H9 (cell line): ENCODE measurements at regions not wholly inside any gene's neighbourhood (a gene's known extent, or its start where the extent isn't known, plus 50 kb on each side); places are given as distances from the start of the nearest gene placed in this dataset.

Experiments used
- DNase-seq: peaks from one replicate; pipeline ENCODE4 v3.0.0-alpha.2; 2017
- H2AFZ ChIP-seq: one replicate; pipeline ENCODE4 v1.6.1; 2013; ENCODE audit warnings: mild to moderate bottlenecking, low read length, control low read depth, moderate library complexity
- H2AK5ac ChIP-seq: 2 replicates; pipeline ENCODE4 v1.6.1; 2013; ENCODE audit warnings: low read length, control low read depth, mixed read lengths; ENCODE audit not compliant: insufficient read length
- H2BK120ac ChIP-seq: one replicate; pipeline ENCODE4 v1.6.1; 2013; ENCODE audit warnings: low read depth, mild to moderate bottlenecking, low read length, control low read depth, inconsistent platforms; ENCODE audit not compliant: poor library complexity, severe bottlenecking
- H2BK12ac ChIP-seq: 2 replicates; pipeline ENCODE4 v1.6.1; 2013; ENCODE audit warnings: low read length, control low read depth, mixed read lengths, low read depth; ENCODE audit not compliant: insufficient read length
- H2BK15ac ChIP-seq: 2 replicates; pipeline ENCODE4 v1.6.1; 2013; ENCODE audit warnings: low read depth, low read length, control low read depth
- H2BK20ac ChIP-seq: one replicate; pipeline ENCODE4 v1.6.1; 2013; ENCODE audit warnings: low read depth, mild to moderate bottlenecking, low read length, control low read depth, inconsistent platforms; ENCODE audit not compliant: poor library complexity, severe bottlenecking
- H2BK5ac ChIP-seq: 2 replicates; pipeline ENCODE4 v1.6.1; 2013; ENCODE audit warnings: low read length, control low read depth, mixed read lengths; ENCODE audit not compliant: insufficient read length
- H3K14ac ChIP-seq: 2 replicates; pipeline ENCODE4 v1.6.1; 2013; ENCODE audit warnings: low read length, control low read depth; ENCODE audit not compliant: insufficient read depth
- H3K18ac ChIP-seq: 2 replicates; pipeline ENCODE4 v1.6.1; 2013; ENCODE audit warnings: low read depth, mild to moderate bottlenecking, mixed read lengths, low read length, control low read depth; ENCODE audit not compliant: insufficient read length
- H3K23ac ChIP-seq: 2 replicates; pipeline ENCODE4 v1.6.1; 2013; ENCODE audit warnings: low read length, control low read depth, mixed read lengths, low read depth; ENCODE audit not compliant: insufficient read length
- H3K23me2 ChIP-seq: 2 replicates; pipeline ENCODE4 v1.6.1; 2013; ENCODE audit warnings: low read depth, mild to moderate bottlenecking, mixed read lengths, low read length, control low read depth; ENCODE audit not compliant: insufficient read length, poor library complexity, severe bottlenecking
- H3K27ac ChIP-seq: 2 replicates; pipeline ENCODE4 v1.5.1; 2013; ENCODE audit warnings: low read length, control low read depth, mixed read lengths, low read depth; ENCODE audit not compliant: insufficient read length
- H3K27me3 ChIP-seq: 2 replicates; pipeline ENCODE4 v1.6.1; 2013; ENCODE audit warnings: low read length, control low read depth, inconsistent platforms; ENCODE audit not compliant: insufficient read depth
- H3K4ac ChIP-seq: 2 replicates; pipeline ENCODE4 v1.6.1; 2013; ENCODE audit warnings: low read depth, mild to moderate bottlenecking, control low read depth, inconsistent platforms, low read length, moderate library complexity
- H3K4me1 ChIP-seq: 2 replicates; pipeline ENCODE4 v1.6.1; 2013; ENCODE audit warnings: low read length, control low read depth, inconsistent platforms; ENCODE audit not compliant: insufficient read depth
- H3K4me2 ChIP-seq: 2 replicates; pipeline ENCODE4 v1.6.1; 2013; ENCODE audit warnings: low read length, control low read depth, mixed read lengths; ENCODE audit not compliant: insufficient read length, insufficient read depth
- H3K56ac ChIP-seq: 2 replicates; pipeline ENCODE4 v1.6.1; 2013; ENCODE audit warnings: low read depth, mild to moderate bottlenecking, mixed read lengths, low read length, control low read depth; ENCODE audit not compliant: insufficient read length
- H3K79me1 ChIP-seq: 2 replicates; pipeline ENCODE4 v1.6.1; 2013; ENCODE audit warnings: low read depth, mild to moderate bottlenecking, moderate library complexity, low read length, control low read depth, inconsistent platforms; ENCODE audit not compliant: insufficient read depth, poor library complexity, severe bottlenecking
- H3K79me2 ChIP-seq: 2 replicates; pipeline ENCODE4 v1.6.1; 2013; ENCODE audit warnings: low read length, control low read depth, inconsistent platforms; ENCODE audit not compliant: insufficient read depth
- H3K9ac ChIP-seq: 2 replicates; pipeline ENCODE4 v1.6.1; 2013; ENCODE audit warnings: low read length, control low read depth, mixed read lengths; ENCODE audit not compliant: insufficient read length; ENCODE audit errors: extremely low read depth
- H3K9me3 ChIP-seq: one replicate; pipeline ENCODE4 v1.6.1; 2013; ENCODE audit warnings: low read depth, low read length, inconsistent platforms; ENCODE audit not compliant: control insufficient read depth
- H3T11ph ChIP-seq: one replicate; pipeline ENCODE4 v1.6.1; 2013; ENCODE audit warnings: mild to moderate bottlenecking, low read length, control low read depth, inconsistent platforms
- H4K20me1 ChIP-seq: one replicate; pipeline ENCODE4 v1.6.1; 2013; ENCODE audit not compliant: control insufficient read depth, insufficient read length, insufficient read depth
- H4K5ac ChIP-seq: 2 replicates; pipeline ENCODE4 v1.6.1; 2013; ENCODE audit warnings: low read depth, mild to moderate bottlenecking, mixed read lengths, low read length, control low read depth; ENCODE audit not compliant: insufficient read length
- H4K8ac ChIP-seq: replicated peaks from 2 replicates; pipeline ENCODE4 v1.6.1; 2013; ENCODE audit warnings: low read length, control low read depth, mixed read lengths, low read depth; ENCODE audit not compliant: insufficient read length
- H4K91ac ChIP-seq: 2 replicates; pipeline ENCODE4 v1.6.1; 2013; ENCODE audit warnings: low read depth, mild to moderate bottlenecking, moderate library complexity, mixed read lengths, low read length, control low read depth; ENCODE audit not compliant: insufficient read length
- H3K27ac Mint-ChIP-seq, 3 experiments: 2 replicates in 2 of 3; 3 replicates in 1 of 3; pipeline ENCODE4 v1.8.0; 2020 to 2021; ENCODE audit warnings: mixed read lengths in 3 of 3, mild to moderate bottlenecking in 1 of 3, moderate library complexity in 1 of 3
- H3K27me3 Mint-ChIP-seq: 2 replicates; pipeline ENCODE4 v1.8.0; 2021; ENCODE audit warnings: low read depth, mild to moderate bottlenecking, moderate library complexity, mixed read lengths
- H3K36me3 Mint-ChIP-seq, 3 experiments: 2 replicates in 2 of 3; 3 replicates in 1 of 3; pipeline ENCODE4 v1.8.0; 2020 to 2021; ENCODE audit warnings: low read depth in 3 of 3, mixed read lengths in 3 of 3; ENCODE audit not compliant: insufficient read depth in 1 of 3
- H3K4me1 Mint-ChIP-seq, 2 experiments: 2 replicates each; pipeline ENCODE4 v1.8.0; 2020; ENCODE audit warnings: mixed read lengths in 2 of 2
- H3K4me3 Mint-ChIP-seq, 2 experiments: 2 replicates in 1 of 2; 3 replicates in 1 of 2; pipeline ENCODE4 v1.8.0; 2020 to 2021; ENCODE audit warnings: mild to moderate bottlenecking in 2 of 2, mixed read lengths in 2 of 2, moderate library complexity in 1 of 2
- H3K9me3 Mint-ChIP-seq, 2 experiments: 2 replicates in 1 of 2; 3 replicates in 1 of 2; pipeline ENCODE4 v1.8.0; 2020; ENCODE audit warnings: mild to moderate bottlenecking in 2 of 2, mixed read lengths in 2 of 2, moderate library complexity in 1 of 2
- TF ChIP-seq, protein P1 (sequence below): fragments of 200-600 bp; sonication (generic); conservative IDR thresholded peaks from 3 replicates; pipeline ENCODE4 v1.8.0; 2021; ENCODE audit warnings: antibody characterized with exemption, mild to moderate bottlenecking

DNA sequence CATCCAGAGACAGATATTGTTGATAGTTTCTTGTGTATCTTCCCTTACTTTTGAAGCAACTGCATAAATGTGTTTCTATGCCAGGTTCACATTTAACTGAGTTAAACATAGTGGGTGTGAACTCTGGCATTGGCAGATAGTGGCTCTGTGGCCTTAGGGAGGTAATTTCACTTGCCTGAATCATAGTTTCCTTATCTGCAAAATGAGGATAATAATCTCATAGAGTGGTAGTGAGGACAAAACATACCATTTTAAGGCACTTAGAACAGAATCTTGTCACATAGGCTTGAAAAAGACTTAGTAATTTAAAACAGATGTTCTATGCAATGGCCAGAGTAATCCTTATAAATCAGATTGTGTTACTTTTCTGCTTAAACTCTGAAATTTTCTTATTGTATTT lies 56.4 kb upstream of the SYN3 start:
- Histone ChIP-seq H3K14ac (no peak overlapping the region), H3K79me1 (no peaks in the 10 kb centered on the region), H3T11ph (no peak overlapping the region), H3K23ac (no peak overlapping the region), H2BK120ac (no peak overlapping the region), H4K91ac (no peak overlapping the region), H2AK5ac (no peak overlapping the region), H3K9ac (no peak overlapping the region), H2AFZ (no peak overlapping the region), H3K4me2 (no peak overlapping the region), H4K8ac (no peak overlapping the region), H2BK5ac (no peak overlapping the region), H2BK20ac (no peak overlapping the region), H3K4ac (no peak overlapping the region), H3K4me1 (no peaks in the 10 kb centered on the region; the same call in 1 of the 2 replicates), H3K9me3 (no peaks in the 10 kb centered on the region), H3K27me3 (no peaks in the 10 kb centered on the region; the same call in 1 of the 2 replicates), H2BK12ac (no peak overlapping the region), H3K56ac (no peak overlapping the region), H3K18ac (no peak overlapping the region), H4K5ac (no peak overlapping the region), H3K27ac (no peak overlapping the region), H4K20me1 (no peaks in the 10 kb centered on the region), H2BK15ac (no peak overlapping the region), H3K23me2 (no peaks in the 10 kb centered on the region), H3K79me2 (no peaks in the 10 kb centered on the region)
- H3K9me3 Mint-ChIP-seq = no peaks in the 10 kb centered on the region
- DNase-seq = no peak
- TF ChIP-seq, protein P1, sequence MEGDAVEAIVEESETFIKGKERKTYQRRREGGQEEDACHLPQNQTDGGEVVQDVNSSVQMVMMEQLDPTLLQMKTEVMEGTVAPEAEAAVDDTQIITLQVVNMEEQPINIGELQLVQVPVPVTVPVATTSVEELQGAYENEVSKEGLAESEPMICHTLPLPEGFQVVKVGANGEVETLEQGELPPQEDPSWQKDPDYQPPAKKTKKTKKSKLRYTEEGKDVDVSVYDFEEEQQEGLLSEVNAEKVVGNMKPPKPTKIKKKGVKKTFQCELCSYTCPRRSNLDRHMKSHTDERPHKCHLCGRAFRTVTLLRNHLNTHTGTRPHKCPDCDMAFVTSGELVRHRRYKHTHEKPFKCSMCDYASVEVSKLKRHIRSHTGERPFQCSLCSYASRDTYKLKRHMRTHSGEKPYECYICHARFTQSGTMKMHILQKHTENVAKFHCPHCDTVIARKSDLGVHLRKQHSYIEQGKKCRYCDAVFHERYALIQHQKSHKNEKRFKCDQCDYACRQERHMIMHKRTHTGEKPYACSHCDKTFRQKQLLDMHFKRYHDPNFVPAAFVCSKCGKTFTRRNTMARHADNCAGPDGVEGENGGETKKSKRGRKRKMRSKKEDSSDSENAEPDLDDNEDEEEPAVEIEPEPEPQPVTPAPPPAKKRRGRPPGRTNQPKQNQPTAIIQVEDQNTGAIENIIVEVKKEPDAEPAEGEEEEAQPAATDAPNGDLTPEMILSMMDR = no peak
- H3K4me3 Mint-ChIP-seq = no peak overlapping the region
- H3K27me3 Mint-ChIP-seq = peaks cover 37% of the 10 kb centered on the region
- no peak overlapping the region for H3K27ac Mint-ChIP-seq
- H3K4me1 Mint-ChIP-seq = peaks cover 5 to 8% of the 10 kb centered on the region in 2 experiments; a peak in 3 of 4 replicates
- no peaks in the 10 kb centered on the region; a peak in 1 of 7 replicates for H3K36me3 Mint-ChIP-seq
